ENCODE measurements at regions not wholly inside any gene's neighbourhood (a gene's known extent, or its start where the extent isn't known, plus 50 kb on each side); places are given as distances from the start of the nearest gene placed in this dataset.

GRCh38 chr12:41768456-41768855 is 376.2 kb downstream of the GXYLT1 start:
- no peak for TF ChIP-seq CTCF (IDR thresholded peaks at IDR 0.05; ENCODE audit: low read depth, low read length)
- TF ChIP-seq POLR2A (IDR thresholded peaks at IDR 0.05; ENCODE audit: extremely low read depth, insufficient read length), result no peak
- TF ChIP-seq MAX (IDR thresholded peaks at IDR 0.05; ENCODE audit: low read depth, low read length), result no peak
- TF ChIP-seq MYC (IDR thresholded peaks at IDR 0.05; ENCODE audit: low read depth, low read length), result no peak

Data from NB4 (cell line).